ENCODE measurements at regions not wholly inside any gene's neighbourhood (a gene's known extent, or its start where the extent isn't known, plus 50 kb on each side); places are given as distances from the start of the nearest gene placed in this dataset.
"Not testable (repeated sequence)": the region's sequence is repeated elsewhere in the genome, so short reads cannot be mapped to it uniquely, and the experiment has no call there.

DNA sequence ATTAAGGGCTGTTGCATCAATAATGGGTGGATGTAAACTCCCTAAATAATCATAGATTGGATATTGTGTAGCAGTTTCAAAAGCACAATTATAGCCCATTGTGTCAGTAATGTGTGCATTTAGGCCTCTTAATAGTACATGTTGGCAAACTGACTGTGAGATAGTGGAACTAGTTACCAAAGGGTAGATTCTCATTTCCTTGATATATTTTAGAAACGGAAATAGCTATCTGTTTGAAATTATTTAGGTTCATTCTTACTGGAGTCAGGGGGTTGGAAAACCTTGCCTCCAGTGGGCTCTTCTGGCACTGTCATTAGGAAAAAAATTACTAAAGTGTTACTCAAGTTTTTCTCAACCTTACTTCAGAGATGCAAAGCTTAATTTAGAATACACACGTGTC lies 1074.9 kb downstream of the PCDH17 start (continued):
- TF ChIP-seq ZNF791 (tag by site-specific recombination; IDR thresholded peaks at IDR 0.05) (no peak), ZNF600 (tag by site-specific recombination; IDR thresholded peaks at IDR 0.05) (no peak), ZNF792 (tag by site-specific recombination; IDR thresholded peaks at IDR 0.05) (no peak), EGR2 (tag by site-specific recombination; IDR thresholded peaks at IDR 0.05; ENCODE audit: low read depth) (no peak), ZSCAN23 (tag by site-specific recombination; IDR thresholded peaks at IDR 0.05) (no peak), ZNF514 (tag by site-specific recombination; IDR thresholded peaks at IDR 0.05) (no peak), ZFP69B (tag by site-specific recombination; IDR thresholded peaks at IDR 0.05) (no peak)
- TF ChIP-seq, protein P1, sequence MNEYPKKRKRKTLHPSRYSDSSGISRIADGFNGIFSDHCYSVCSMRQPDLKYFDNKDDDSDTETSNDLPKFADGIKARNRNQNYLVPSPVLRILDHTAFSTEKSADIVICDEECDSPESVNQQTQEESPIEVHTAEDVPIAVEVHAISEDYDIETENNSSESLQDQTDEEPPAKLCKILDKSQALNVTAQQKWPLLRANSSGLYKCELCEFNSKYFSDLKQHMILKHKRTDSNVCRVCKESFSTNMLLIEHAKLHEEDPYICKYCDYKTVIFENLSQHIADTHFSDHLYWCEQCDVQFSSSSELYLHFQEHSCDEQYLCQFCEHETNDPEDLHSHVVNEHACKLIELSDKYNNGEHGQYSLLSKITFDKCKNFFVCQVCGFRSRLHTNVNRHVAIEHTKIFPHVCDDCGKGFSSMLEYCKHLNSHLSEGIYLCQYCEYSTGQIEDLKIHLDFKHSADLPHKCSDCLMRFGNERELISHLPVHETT (tag by site-specific recombination; IDR thresholded peaks at IDR 0.05): no peak
- TF ChIP-seq, protein P2, sequence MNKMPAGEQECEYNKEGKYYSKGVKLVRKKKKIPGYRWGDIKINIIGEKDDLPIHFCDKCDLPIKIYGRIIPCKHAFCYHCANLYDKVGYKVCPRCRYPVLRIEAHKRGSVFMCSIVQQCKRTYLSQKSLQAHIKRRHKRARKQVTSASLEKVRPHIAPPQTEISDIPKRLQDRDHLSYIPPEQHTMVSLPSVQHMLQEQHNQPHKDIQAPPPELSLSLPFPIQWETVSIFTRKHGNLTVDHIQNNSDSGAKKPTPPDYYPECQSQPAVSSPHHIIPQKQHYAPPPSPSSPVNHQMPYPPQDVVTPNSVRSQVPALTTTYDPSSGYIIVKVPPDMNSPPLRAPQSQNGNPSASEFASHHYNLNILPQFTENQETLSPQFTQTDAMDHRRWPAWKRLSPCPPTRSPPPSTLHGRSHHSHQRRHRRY (tag by site-specific recombination; IDR thresholded peaks at IDR 0.05): no peak

DNA sequence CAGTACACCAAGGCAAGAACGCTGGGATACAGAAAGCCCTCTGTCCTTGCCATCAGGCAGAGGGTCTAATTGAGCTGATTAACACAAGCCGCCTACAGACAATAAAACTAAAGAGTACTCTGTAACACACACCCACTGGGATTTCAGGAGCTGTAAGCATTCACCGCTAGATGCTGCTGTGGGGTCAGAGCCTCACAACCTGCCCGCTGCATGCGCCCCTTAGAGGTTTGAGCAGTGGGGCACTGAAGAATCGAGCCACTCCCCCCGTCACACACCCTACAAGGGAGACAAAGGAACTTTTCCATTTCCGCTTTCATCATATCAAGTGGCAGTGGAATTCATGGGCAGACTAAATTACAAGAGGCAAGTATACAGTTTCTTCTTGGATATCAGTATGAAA lies 1080.6 kb downstream of the PCDH17 start:
- Histone ChIP-seq H3K4me1 (ENCODE audit: control insufficient read depth, insufficient read depth, low read length) (no peaks in the 10 kb centered on the region), H3K27ac (ENCODE audit: extremely low read depth, low read depth, low read length) (no peak overlapping the region), H3K4me3 (ENCODE audit: low read depth, low read length) (no peak overlapping the region), H3K9me3 (ENCODE audit: control insufficient read depth, insufficient read depth, low read depth, low read length) (no peaks in the 10 kb centered on the region), H3K36me3 (ENCODE audit: control insufficient read depth in 2 of 2, insufficient read depth in 1 of 2, low read length in 2 of 2) (no peaks in the 10 kb centered on the region)
- TF ChIP-seq ZNF274 (IDR thresholded peaks at IDR 0.05; ENCODE audit: low read length) (no peak), ZNF274 (tag by site-specific recombination; IDR thresholded peaks at IDR 0.05; ENCODE audit: borderline replicate concordance) (no peak), ZNF140 (tag by site-specific recombination; IDR thresholded peaks at IDR 0.05) (no peak)
- TF ChIP-seq, protein P3, sequence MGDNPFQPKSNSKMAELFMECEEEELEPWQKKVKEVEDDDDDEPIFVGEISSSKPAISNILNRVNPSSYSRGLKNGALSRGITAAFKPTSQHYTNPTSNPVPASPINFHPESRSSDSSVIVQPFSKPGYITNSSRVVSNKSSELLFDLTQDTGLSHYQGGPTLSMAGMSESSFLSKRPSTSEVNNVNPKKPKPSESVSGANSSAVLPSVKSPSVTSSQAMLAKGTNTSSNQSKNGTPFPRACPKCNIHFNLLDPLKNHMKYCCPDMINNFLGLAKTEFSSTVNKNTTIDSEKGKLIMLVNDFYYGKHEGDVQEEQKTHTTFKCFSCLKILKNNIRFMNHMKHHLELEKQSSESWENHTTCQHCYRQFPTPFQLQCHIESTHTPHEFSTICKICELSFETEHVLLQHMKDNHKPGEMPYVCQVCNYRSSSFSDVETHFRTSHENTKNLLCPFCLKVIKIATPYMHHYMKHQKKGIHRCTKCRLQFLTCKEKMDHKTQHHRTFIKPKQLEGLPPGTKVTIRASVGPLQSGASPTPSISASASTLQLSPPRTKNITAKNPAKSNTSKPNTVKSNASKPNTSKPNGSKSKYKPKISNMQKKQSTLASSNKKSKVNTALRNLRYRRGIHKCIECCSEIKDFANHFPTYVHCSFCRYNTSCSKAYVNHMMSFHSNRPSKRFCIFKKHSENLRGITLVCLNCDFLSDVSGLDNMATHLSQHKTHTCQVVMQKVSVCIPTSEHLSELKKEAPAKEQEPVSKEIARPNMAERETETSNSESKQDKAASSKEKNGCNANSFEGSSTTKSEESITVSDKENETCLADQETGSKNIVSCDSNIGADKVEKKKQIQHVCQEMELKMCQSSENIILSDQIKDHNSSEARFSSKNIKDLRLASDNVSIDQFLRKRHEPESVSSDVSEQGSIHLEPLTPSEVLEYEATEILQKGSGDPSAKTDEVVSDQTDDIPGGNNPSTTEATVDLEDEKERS (tag by site-specific recombination; IDR thresholded peaks at IDR 0.05): no peak
- TF ChIP-seq, protein P4, sequence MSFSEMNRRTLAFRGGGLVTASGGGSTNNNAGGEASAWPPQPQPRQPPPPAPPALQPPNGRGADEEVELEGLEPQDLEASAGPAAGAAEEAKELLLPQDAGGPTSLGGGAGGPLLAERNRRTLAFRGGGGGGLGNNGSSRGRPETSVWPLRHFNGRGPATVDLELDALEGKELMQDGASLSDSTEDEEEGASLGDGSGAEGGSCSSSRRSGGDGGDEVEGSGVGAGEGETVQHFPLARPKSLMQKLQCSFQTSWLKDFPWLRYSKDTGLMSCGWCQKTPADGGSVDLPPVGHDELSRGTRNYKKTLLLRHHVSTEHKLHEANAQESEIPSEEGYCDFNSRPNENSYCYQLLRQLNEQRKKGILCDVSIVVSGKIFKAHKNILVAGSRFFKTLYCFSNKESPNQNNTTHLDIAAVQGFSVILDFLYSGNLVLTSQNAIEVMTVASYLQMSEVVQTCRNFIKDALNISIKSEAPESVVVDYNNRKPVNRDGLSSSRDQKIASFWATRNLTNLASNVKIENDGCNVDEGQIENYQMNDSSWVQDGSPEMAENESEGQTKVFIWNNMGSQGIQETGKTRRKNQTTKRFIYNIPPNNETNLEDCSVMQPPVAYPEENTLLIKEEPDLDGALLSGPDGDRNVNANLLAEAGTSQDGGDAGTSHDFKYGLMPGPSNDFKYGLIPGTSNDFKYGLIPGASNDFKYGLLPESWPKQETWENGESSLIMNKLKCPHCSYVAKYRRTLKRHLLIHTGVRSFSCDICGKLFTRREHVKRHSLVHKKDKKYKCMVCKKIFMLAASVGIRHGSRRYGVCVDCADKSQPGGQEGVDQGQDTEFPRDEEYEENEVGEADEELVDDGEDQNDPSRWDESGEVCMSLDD (tag by site-specific recombination; IDR thresholded peaks at IDR 0.05): no peak
- ChIA-PET POLR2A (no interaction called here), CTCF (no interaction called here)

DNA sequence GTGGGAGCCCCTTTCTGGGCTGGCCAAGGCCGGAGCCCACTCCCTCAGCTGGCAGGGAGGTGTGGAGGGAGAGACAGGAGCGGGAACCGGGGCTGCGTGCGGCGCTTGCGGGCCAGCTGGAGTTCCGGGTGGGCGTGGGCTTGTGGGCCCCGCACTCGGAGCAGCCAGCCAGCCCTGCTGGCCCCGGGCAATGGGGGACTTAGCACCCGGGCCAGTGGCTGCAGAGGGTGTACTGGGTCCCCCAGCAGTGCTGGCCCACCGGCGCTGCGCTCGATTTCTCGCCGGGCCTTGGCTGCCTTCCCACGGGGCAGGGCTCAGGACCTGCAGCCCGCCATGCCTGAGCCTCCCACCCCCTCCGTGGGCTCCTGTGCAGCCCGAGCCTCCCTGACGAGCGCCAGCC lies 1082.5 kb downstream of the PCDH17 start:
- POLR2A ChIA-PET; H3K4me3 ChIP-seq (ENCODE audit: low read depth, low read length); H3K36me3 ChIP-seq (ENCODE audit: control insufficient read depth in 2 of 2, insufficient read depth in 1 of 2, low read length in 2 of 2); H3K27ac ChIP-seq (ENCODE audit: extremely low read depth, low read depth, low read length); CTCF ChIA-PET; H3K9me3 ChIP-seq (ENCODE audit: control insufficient read depth, insufficient read depth, low read depth, low read length); H3K4me1 ChIP-seq (ENCODE audit: control insufficient read depth, insufficient read depth, low read length): not testable (repeated sequence)

All from HEK293 (cell line).